GM23338 (cell line): ENCODE measurements at regions not wholly inside any gene's neighbourhood (a gene's known extent, or its start where the extent isn't known, plus 50 kb on each side); places are given as distances from the start of the nearest gene placed in this dataset.
A peak's percentile ranks its signal among the peaks of the same experiment; 100 is the strongest.

ENCODE experiments used
- ATAC-seq: fragments of 200-7000 bp; cut with Tn5 transposase; 3 replicates; pipeline ENCODE4 v1.9.1; 2020
- DNase-seq: peaks from one replicate; pipeline ENCODE4 v3.0.0-alpha.2; 2015; ENCODE audit warnings: low spot score
- H2AFZ ChIP-seq: fragments of 200-600 bp; sonication (generic); 2 replicates; pipeline ENCODE4 v1.8.0; 2016; ENCODE audit warnings: antibody characterized with exemption, mild to moderate bottlenecking, moderate library complexity
- H3F3A ChIP-seq: fragments of 200-600 bp; sonication (generic); replicated peaks from 2 replicates; pipeline ENCODE4 v1.8.0; 2017; ENCODE audit warnings: antibody characterized with exemption, mixed run types, low read depth
- H3K27ac ChIP-seq: fragments of 200-600 bp; sonication (generic); 2 replicates; pipeline ENCODE4 v1.6.1; 2016; ENCODE audit warnings: low read depth
- H3K27me3 ChIP-seq: fragments of 200-600 bp; sonication (generic); 2 replicates; pipeline ENCODE4 v1.8.0; 2016; ENCODE audit warnings: mild to moderate bottlenecking, mixed run types, moderate library complexity; ENCODE audit not compliant: insufficient read depth
- H3K36me3 ChIP-seq: fragments of 200-600 bp; sonication (generic); 2 replicates; pipeline ENCODE4 v1.8.0; 2016; ENCODE audit warnings: mild to moderate bottlenecking; ENCODE audit not compliant: insufficient read depth
- H3K4me1 ChIP-seq: fragments of 200-600 bp; sonication (generic); 2 replicates; pipeline ENCODE4 v1.8.0; 2016; ENCODE audit warnings: mild to moderate bottlenecking, moderate library complexity; ENCODE audit not compliant: insufficient read depth
- H3K4me2 ChIP-seq: fragments of 200-600 bp; sonication (generic); 2 replicates; pipeline ENCODE4 v1.7.1; 2017; ENCODE audit warnings: mixed run types
- H3K4me3 ChIP-seq: fragments of 200-600 bp; sonication (generic); 2 replicates; pipeline ENCODE4 v1.6.1; 2016; ENCODE audit warnings: mixed run types
- H3K79me2 ChIP-seq: fragments of 200-600 bp; sonication (generic); replicated peaks from 2 replicates; pipeline ENCODE4 v1.8.0; 2017; ENCODE audit warnings: mild to moderate bottlenecking; ENCODE audit not compliant: insufficient read depth
- H3K9me2 ChIP-seq: fragments of 200-600 bp; sonication (generic); 2 replicates; pipeline ENCODE4 v1.8.0; 2017; ENCODE audit not compliant: insufficient read depth
- H4K20me1 ChIP-seq: fragments of 200-600 bp; sonication (generic); replicated peaks from 2 replicates; pipeline ENCODE4 v1.8.0; 2017; ENCODE audit warnings: mild to moderate bottlenecking; ENCODE audit not compliant: insufficient read depth
- H3K27ac Mint-ChIP-seq: 2 replicates; pipeline ENCODE4 v1.8.0; 2020; ENCODE audit warnings: inconsistent platforms, mild to moderate bottlenecking, moderate library complexity, mixed read lengths
- H3K27me3 Mint-ChIP-seq: 3 replicates; pipeline ENCODE4 v1.8.0; 2022; ENCODE audit warnings: low read depth, mild to moderate bottlenecking, moderate library complexity, mixed read lengths, inconsistent platforms; ENCODE audit not compliant: insufficient read depth, poor library complexity
- H3K36me3 Mint-ChIP-seq: 3 replicates; pipeline ENCODE4 v1.8.0; 2021; ENCODE audit warnings: low read depth, mild to moderate bottlenecking, inconsistent platforms, moderate library complexity, mixed read lengths
- H3K4me1 Mint-ChIP-seq: 3 replicates; pipeline ENCODE4 v1.8.0; 2020; ENCODE audit warnings: mild to moderate bottlenecking, inconsistent platforms, mixed read lengths
- H3K4me3 Mint-ChIP-seq: 3 replicates; pipeline ENCODE4 v1.8.0; 2021; ENCODE audit warnings: moderate library complexity, mild to moderate bottlenecking, inconsistent platforms, mixed read lengths
- H3K9me3 Mint-ChIP-seq: 3 replicates; pipeline ENCODE4 v1.8.0; 2020; ENCODE audit warnings: moderate library complexity, mild to moderate bottlenecking, inconsistent platforms, mixed read lengths
- CREB1 ChIP-seq: fragments of 250-450 bp; sonication (Bioruptor Pico); IDR thresholded peaks from 2 replicates; pipeline ENCODE4 v1.5.0; 2020; ENCODE audit warnings: low read depth, mild to moderate bottlenecking, moderate library complexity
- CTCF ChIP-seq, 2 experiments: fragments of 200-600 bp in 1 of 2; sonication (generic) in 1 of 2; conservative IDR thresholded peaks; 2 replicates each; pipeline versions ENCODE4 v1.5.1 to v1.6.1; 2016 to 2017; ENCODE audit warnings: antibody characterized with exemption in 2 of 2, low read depth in 2 of 2, mild to moderate bottlenecking in 2 of 2, moderate library complexity in 1 of 2
- EZH2 ChIP-seq: fragments of 200-600 bp; sonication (generic); IDR thresholded peaks from one replicate; pipeline ENCODE4 v1.8.0; 2017; ENCODE audit warnings: antibody characterized with exemption, mild to moderate bottlenecking, low read depth; ENCODE audit not compliant: unreplicated experiment
- EZH2phosphoT487 ChIP-seq: fragments of 200-600 bp; sonication (generic); IDR thresholded peaks from one replicate; pipeline ENCODE4 v1.8.1; 2018; ENCODE audit warnings: antibody characterized with exemption; ENCODE audit not compliant: unreplicated experiment
- STAT1 ChIP-seq: IDR thresholded peaks from one replicate; pipeline ENCODE4 v1.6.1; 2016; ENCODE audit warnings: antibody characterized with exemption; ENCODE audit not compliant: unreplicated experiment
- ZNF114 ChIP-seq: fragments of 250-450 bp; sonication (Bioruptor Pico); IDR thresholded peaks from 2 replicates; pipeline ENCODE4 v1.5.0; 2020; ENCODE audit warnings: mild to moderate bottlenecking, moderate library complexity
- ZNF462 ChIP-seq: fragments of 250-450 bp; sonication (Bioruptor Pico); IDR thresholded peaks from 2 replicates; pipeline ENCODE4 v1.5.0; 2020; ENCODE audit warnings: mild to moderate bottlenecking, moderate library complexity

- Histone ChIP-seq H3F3A (no peaks in the 10 kb centered on the region), H2AFZ (no peak overlapping the region), H4K20me1 (no peaks in the 10 kb centered on the region), H3K27ac (no peak overlapping the region), H3K9me2 (no peaks in the 10 kb centered on the region), H3K79me2 (no peaks in the 10 kb centered on the region), H3K4me3 (no peak overlapping the region), H3K27me3 (no peaks in the 10 kb centered on the region), H3K36me3 (no peaks in the 10 kb centered on the region), H3K4me2 (no peak overlapping the region), H3K4me1 (no peaks in the 10 kb centered on the region)
- Mint-ChIP-seq H3K27me3 (no peaks in the 10 kb centered on the region), H3K9me3 (no peaks in the 10 kb centered on the region), H3K4me3 (no peak overlapping the region), H3K27ac (no peak overlapping the region), H3K36me3 (no peaks in the 10 kb centered on the region), H3K4me1 (no peaks in the 10 kb centered on the region)
- TF ChIP-seq EZH2phosphoT487, result no peak
- no peak for TF ChIP-seq STAT1
- no peak for TF ChIP-seq CREB1
- no peak for TF ChIP-seq EZH2
- no peak for TF ChIP-seq ZNF462
- TF ChIP-seq ZNF114 (CRISPR knock-in tag), result no peak
- DNase-seq, result no peak
- no peak for ATAC-seq
Measured at GRCh38 chrX:137278825-137279224, 245.0 kb upstream of the GPR101 start.

- peak; percentile 29 to 35 for TF ChIP-seq CTCF (conservative IDR thresholded peaks at IDR 0.05; ENCODE audit: low read depth in 2 of 2)
- TF ChIP-seq EZH2, result no peak
- no peak for ATAC-seq
- no peak overlapping the region for H3K4me2 ChIP-seq
- Mint-ChIP-seq H3K4me3 (no peak overlapping the region), H3K9me3 (no peaks in the 10 kb centered on the region), H3K4me1 (no peaks in the 10 kb centered on the region), H3K27me3 (no peaks in the 10 kb centered on the region), H3K36me3 (no peaks in the 10 kb centered on the region), H3K27ac (no peak overlapping the region)
- H3K4me3 ChIP-seq, result no peak overlapping the region
- H3K27ac ChIP-seq, result no peak overlapping the region
- no peaks in the 10 kb centered on the region for H3K9me2 ChIP-seq
- no peaks in the 10 kb centered on the region for H4K20me1 ChIP-seq
- peak; percentile 3 for DNase-seq
- no peaks in the 10 kb centered on the region for H3F3A ChIP-seq
- no peaks in the 10 kb centered on the region for H3K36me3 ChIP-seq
- H3K4me1 ChIP-seq, result no peaks in the 10 kb centered on the region
- no peaks in the 10 kb centered on the region for H3K27me3 ChIP-seq
- H2AFZ ChIP-seq, result no peak overlapping the region
- H3K79me2 ChIP-seq, result no peaks in the 10 kb centered on the region
Measured at GRCh38 chrX:137263374-137263773, 229.6 kb upstream of the GPR101 start.
